ENCODE measurements at regions not wholly inside any gene's neighbourhood (a gene's known extent, or its start where the extent isn't known, plus 50 kb on each side); places are given as distances from the start of the nearest gene placed in this dataset.

- H3K4me3 Mint-ChIP-seq (ENCODE audit: low read depth), result no peak overlapping the region
- no peaks in the 10 kb centered on the region for H3K27me3 Mint-ChIP-seq
- TF ChIP-seq CTCF (IDR thresholded peaks at IDR 0.05; ENCODE audit: unreplicated experiment), result peak; percentile 71
- H3K27ac Mint-ChIP-seq, result no peak overlapping the region
- H3K36me3 Mint-ChIP-seq (ENCODE audit: insufficient read depth), result no peaks in the 10 kb centered on the region
- no peaks in the 10 kb centered on the region for H3K9me3 Mint-ChIP-seq (ENCODE audit: low read depth)
- DNase-seq (ENCODE audit: low spot score, unreplicated experiment), result no peak
- peaks cover 7% of the 10 kb centered on the region for H3K4me1 Mint-ChIP-seq (ENCODE audit: low read depth)
These were observed 167.2 kb downstream of the FBXO15 start for GRCh38 chr18:73980289-73980979.

DNA sequence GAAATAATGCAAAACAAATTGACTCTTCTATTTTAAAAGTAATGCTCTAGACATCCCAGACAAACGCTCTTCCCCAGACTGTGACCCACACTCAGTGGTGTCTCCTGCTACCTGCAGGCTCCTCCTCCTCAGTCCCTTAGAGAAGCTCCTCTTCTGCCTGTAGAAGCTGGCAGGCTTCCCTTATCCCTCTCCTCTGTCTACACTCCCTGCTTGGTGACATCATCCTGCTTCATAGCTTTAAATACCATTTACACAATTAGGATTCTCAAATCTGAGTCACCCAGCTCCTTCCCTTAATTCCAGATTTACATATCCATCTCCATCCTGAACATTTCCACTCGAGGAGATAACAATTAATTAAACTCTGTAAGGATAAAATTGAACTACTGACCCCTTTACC, 167.9 kb downstream of the FBXO15 start:
- Mint-ChIP-seq H3K36me3 (ENCODE audit: insufficient read depth) (no peaks in the 10 kb centered on the region), H3K27ac (no peak overlapping the region), H3K27me3 (no peaks in the 10 kb centered on the region), H3K4me3 (ENCODE audit: low read depth) (no peak overlapping the region), H3K9me3 (ENCODE audit: low read depth) (no peaks in the 10 kb centered on the region), H3K4me1 (ENCODE audit: low read depth) (peaks cover 7% of the 10 kb centered on the region)
- no peak for TF ChIP-seq CTCF (IDR thresholded peaks at IDR 0.05; ENCODE audit: unreplicated experiment)
- DNase-seq (ENCODE audit: low spot score, unreplicated experiment), result no peak

DNA sequence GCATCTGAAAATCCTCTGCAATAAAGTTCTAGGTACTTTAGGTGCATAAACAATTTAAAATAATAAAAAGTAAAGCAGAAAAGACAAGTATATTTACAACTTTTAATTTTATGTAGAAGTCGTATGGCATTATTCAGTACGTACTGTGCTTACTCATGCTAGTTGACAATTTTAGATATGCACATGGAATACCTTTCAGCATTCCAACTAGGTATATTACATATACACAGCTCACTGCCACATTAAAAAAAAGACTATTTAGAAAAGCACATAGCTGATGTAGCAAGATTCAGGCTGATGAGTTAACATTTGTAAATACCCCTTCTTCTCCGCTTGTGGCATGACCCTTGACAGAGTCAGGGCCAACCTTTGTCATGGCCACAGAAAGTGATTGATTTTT, 171.2 kb downstream of the FBXO15 start:
- H3K4me3 Mint-ChIP-seq (ENCODE audit: low read depth), result no peak overlapping the region
- peaks cover 7% of the 10 kb centered on the region for H3K4me1 Mint-ChIP-seq (ENCODE audit: low read depth)
- no peaks in the 10 kb centered on the region for H3K9me3 Mint-ChIP-seq (ENCODE audit: low read depth)
- no peaks in the 10 kb centered on the region for H3K36me3 Mint-ChIP-seq (ENCODE audit: insufficient read depth)
- DNase-seq (ENCODE audit: low spot score, unreplicated experiment), result no peak
- H3K27me3 Mint-ChIP-seq, result peaks cover 4% of the 10 kb centered on the region
- no peak overlapping the region for H3K27ac Mint-ChIP-seq
- TF ChIP-seq CTCF (IDR thresholded peaks at IDR 0.05; ENCODE audit: unreplicated experiment), result no peak

GRCh38 chr18:73975266-73975665, 172.4 kb downstream of the FBXO15 start:
- Mint-ChIP-seq H3K36me3 (ENCODE audit: insufficient read depth) (no peaks in the 10 kb centered on the region), H3K4me1 (ENCODE audit: low read depth) (peaks cover 3% of the 10 kb centered on the region), H3K27ac (no peak overlapping the region), H3K27me3 (peaks cover 4% of the 10 kb centered on the region), H3K9me3 (ENCODE audit: low read depth) (no peaks in the 10 kb centered on the region), H3K4me3 (ENCODE audit: low read depth) (no peak overlapping the region)
- TF ChIP-seq CTCF (IDR thresholded peaks at IDR 0.05; ENCODE audit: unreplicated experiment), result no peak
- no peak for DNase-seq (ENCODE audit: low spot score, unreplicated experiment)

DNA sequence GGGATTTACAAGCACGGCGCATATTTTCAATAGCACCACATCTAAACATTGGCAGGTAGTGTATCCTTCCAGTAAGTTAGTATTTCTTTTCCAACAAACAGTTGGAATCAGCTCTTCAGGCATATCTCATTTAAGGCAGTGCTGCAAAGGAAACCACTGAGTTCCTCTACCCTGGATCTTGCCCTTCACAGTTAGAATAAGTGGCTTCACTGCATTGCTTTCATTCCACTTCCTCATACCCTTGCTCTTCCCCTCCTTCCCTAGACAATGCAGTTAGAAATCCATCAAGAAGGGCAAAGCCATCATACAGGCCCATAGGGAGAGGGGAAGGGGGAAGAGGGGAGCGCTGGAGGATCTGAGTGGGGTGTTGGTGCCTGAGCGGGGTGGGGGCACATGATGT, 173.7 kb downstream of the FBXO15 start:
- peaks cover 2% of the 10 kb centered on the region for H3K4me1 Mint-ChIP-seq (ENCODE audit: low read depth)
- no peak overlapping the region for H3K27ac Mint-ChIP-seq
- no peak for TF ChIP-seq CTCF (IDR thresholded peaks at IDR 0.05; ENCODE audit: unreplicated experiment)
- no peak overlapping the region for H3K4me3 Mint-ChIP-seq (ENCODE audit: low read depth)
- no peaks in the 10 kb centered on the region for H3K36me3 Mint-ChIP-seq (ENCODE audit: insufficient read depth)
- peaks cover 4% of the 10 kb centered on the region for H3K27me3 Mint-ChIP-seq
- DNase-seq (ENCODE audit: low spot score, unreplicated experiment), result no peak
- no peaks in the 10 kb centered on the region for H3K9me3 Mint-ChIP-seq (ENCODE audit: low read depth)

Data from progenitor cell of endocrine pancreas (in vitro differentiated cells).